Kasumi-1 (cell line): ENCODE measurements at regions not wholly inside any gene's neighbourhood (a gene's known extent, or its start where the extent isn't known, plus 50 kb on each side); places are given as distances from the start of the nearest gene placed in this dataset.

ENCODE experiments used
- DNase-seq, 2 experiments: peaks; one replicate each; lab custom pipeline; 2025; lab: John Stamatoyannopoulos, UW

DNA sequence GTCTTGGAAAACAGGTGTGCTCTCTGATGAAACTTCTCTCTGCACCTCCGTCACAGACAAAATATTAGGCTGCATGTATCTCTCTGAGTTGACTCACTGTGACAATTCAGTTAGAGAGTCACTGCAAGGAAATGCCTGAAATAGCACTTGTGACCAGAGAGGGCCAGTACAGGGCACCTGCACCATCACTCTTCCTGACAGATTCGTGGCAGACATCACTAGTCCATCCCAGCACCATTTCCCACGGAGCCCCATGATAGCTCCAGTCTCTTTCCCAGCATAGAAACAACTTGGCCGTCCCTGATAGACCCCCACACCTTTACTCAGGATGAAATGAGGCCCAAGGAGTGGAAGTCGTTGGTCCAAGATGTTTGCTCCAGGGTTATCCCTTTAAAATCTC is 73.3 kb upstream of the ISX start:
- DNase-seq: no peak

DNA sequence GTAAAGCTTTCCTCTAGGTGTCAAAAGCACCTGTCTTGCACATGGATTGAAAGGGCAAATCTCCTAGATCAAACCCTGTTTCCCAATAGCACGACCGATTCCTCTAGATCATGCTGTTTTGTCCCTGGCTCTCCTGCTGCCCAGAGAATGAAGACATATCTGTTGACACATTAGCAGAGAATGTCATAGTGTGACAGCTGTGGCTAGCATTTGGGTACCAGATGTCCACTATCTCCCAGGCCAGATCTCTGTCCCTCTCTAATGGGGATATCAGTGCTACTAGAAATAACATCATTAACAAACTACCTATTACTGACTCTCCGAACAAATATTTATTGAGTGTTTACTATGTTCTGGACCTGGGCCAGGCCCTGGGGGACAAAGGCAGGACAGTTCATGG is 72.4 kb upstream of the ISX start:
- DNase-seq: no peak

DNA sequence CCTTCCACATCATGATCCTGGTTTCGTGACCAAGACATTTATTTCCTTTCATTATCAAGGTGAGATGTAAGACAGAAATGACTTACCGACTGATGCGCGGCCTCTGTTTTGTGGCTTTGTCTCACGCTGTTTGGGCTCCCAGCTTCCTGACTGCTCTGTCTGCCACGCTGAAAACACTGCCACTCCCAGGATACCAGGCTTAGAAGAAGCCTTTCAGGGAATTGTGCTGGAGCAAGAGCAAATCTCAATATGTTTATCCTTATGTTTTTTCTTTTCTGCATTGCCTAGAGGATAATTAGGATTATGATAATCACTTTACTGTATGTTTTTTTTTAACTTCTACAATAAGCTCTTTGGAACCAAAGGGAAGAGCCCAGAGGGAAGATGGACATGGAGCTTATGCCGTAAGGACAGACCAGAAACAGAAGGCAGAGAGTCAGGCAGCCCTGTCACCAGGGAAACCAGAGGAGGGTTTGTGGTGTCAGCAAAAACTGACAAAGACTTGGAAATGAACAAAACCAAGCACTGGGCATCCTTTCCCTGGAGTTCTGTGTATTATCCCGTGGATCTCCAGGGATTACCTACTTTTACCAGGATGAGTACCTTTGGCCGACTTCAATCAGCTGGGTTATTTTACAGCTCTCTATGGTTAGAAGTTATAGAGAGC is 68.2 kb upstream of the ISX start:
- DNase-seq: no peak

DNA sequence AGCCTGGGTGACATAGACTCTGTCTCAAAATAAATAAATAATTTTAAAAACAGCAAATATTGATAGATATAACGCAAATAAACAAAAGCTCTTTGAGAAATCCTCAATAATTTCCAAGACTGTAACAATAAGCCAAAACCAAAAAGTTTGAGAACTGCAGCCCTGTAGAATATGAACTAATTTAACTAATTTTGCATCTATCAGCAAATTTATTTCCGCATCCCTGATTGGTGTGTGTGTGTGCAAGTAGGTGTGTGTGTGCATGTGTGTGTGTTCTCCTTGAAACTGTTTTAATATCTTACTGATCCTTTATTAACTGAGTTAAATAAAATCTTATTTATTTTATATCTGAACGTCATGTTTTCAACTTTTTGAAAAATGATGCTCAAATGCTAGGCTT is 67.0 kb upstream of the ISX start:
- DNase-seq: no peak

DNA sequence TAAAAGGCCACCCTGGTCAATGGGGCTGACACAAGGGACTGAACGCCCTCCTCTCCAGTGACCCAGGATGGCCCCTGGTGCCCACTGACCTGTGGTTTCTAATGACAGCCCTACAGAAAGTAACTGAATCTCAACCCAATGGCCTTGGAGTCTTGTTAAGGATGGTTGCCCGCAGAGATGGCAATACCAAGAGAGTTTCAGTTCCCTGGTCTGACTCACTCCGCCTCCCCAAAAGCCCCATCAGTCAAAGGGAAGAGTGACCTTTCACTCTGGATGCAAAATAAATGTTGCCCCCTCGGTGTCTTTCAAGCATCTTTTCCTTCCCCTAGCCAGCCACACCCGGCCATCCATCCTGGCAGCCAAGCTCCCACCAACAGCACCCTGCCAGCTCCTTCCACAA is 57.7 kb upstream of the ISX start:
- DNase-seq: no peak

DNA sequence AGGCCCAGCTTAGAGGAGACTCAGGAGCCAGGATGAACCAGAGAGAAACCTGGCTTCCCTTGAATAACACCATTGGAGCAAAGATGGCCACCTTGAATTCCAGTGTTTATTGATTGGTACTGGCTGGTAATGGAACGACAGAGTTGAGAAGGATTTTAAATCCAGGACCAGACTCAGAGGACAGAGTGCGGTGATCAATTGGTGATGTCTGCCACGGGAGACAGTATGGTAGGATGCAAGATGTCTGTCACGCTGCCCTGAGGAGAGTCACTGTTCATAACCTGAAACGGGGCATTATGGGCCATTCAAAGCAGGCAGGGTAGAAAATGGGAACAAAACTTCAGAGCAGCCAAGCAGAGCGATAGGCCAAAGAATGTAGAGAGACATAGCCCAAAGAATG is 55.4 kb upstream of the ISX start:
- DNase-seq: no peak

DNA sequence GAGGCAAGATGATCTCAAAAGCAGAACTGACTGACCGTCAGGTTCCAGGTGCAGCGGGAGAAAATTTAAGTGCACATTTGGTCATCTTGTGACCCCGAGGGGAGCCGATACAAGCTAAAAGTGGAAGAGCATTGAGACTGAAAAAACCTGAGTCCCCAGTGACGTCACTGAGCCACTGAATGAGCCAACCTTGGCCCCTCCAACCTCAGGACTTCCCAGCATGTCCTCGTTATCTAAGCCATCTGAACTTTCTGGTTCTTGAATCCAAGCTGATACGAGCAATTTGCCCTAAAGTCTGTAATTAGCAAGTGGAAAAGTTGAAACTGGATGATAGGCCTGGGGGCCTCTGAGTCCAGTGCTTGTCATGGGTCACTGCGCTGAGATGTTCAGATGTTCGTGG is 51.1 kb upstream of the ISX start:
- DNase-seq: no peak
